NCI-H128 (cell line): ENCODE measurements at regions not wholly inside any gene's neighbourhood (a gene's known extent, or its start where the extent isn't known, plus 50 kb on each side); places are given as distances from the start of the nearest gene placed in this dataset.

ENCODE experiments used
- DNase-seq: peaks from one replicate; lab custom pipeline; 2025; ENCODE audit not compliant: unreplicated experiment; lab: John Stamatoyannopoulos, UW

GRCh38 chr1:22241811-22242210, 98.9 kb upstream of the WNT4 start:
- DNase-seq: no peak

- DNase-seq: no peak
These were observed 102.3 kb upstream of the WNT4 start for GRCh38 chr1:22245100-22245650.

- no peak for DNase-seq
These were observed 102.8 kb upstream of the WNT4 start for GRCh38 chr1:22245726-22246125.

- DNase-seq: no peak
These were observed 104.0 kb upstream of the WNT4 start for GRCh38 chr1:22246755-22247480.

- no peak for DNase-seq
These were observed 104.8 kb upstream of the WNT4 start for GRCh38 chr1:22247527-22248245.

GRCh38 chr1:22248746-22249145, 105.8 kb upstream of the WNT4 start:
- DNase-seq: no peak

- no peak for DNase-seq
These were observed 107.2 kb upstream of the WNT4 start for GRCh38 chr1:22249928-22250680.

- DNase-seq: no peak
These were observed 107.8 kb upstream of the WNT4 start for GRCh38 chr1:22250724-22251123.

GRCh38 chr1:22252251-22252650, 109.4 kb upstream of the WNT4 start:
- no peak for DNase-seq

GRCh38 chr1:22253012-22253790, 110.3 kb upstream of the WNT4 start:
- DNase-seq: no peak

- no peak for DNase-seq
These were observed 111.9 kb upstream of the WNT4 start for GRCh38 chr1:22254756-22255155.

GRCh38 chr1:22255341-22256212, 112.7 kb upstream of the WNT4 start:
- DNase-seq: no peak

- no peak for DNase-seq
These were observed 113.3 kb upstream of the WNT4 start for GRCh38 chr1:22256213-22256512.

GRCh38 chr1:22257290-22258275, 114.7 kb upstream of the WNT4 start:
- no peak for DNase-seq

- DNase-seq: no peak
These were observed 115.8 kb upstream of the WNT4 start for GRCh38 chr1:22258698-22259097.

GRCh38 chr1:22259551-22260282, 116.8 kb upstream of the WNT4 start:
- DNase-seq: no peak

- DNase-seq: no peak
These were observed 118.0 kb upstream of the WNT4 start for GRCh38 chr1:22260860-22261432.

GRCh38 chr1:22261580-22261979, 118.7 kb upstream of the WNT4 start:
- no peak for DNase-seq
